ENCODE measurements at regions not wholly inside any gene's neighbourhood (a gene's known extent, or its start where the extent isn't known, plus 50 kb on each side); places are given as distances from the start of the nearest gene placed in this dataset.

- H3K27ac Mint-ChIP-seq: no peak overlapping the region
- ChIA-PET CTCF (no interaction called here), POLR2A (no interaction called here)
- H3K27me3 Mint-ChIP-seq: peaks cover 1% of the 10 kb centered on the region
- DNase-seq: no peak
- H3K4me3 Mint-ChIP-seq: no peak overlapping the region
- no peaks in the 10 kb centered on the region for H3K36me3 Mint-ChIP-seq (ENCODE audit: low read depth)
- H3K4me1 Mint-ChIP-seq: no peaks in the 10 kb centered on the region
- peaks cover 3% of the 10 kb centered on the region for H3K9me3 Mint-ChIP-seq
These were observed 98.7 kb upstream of the AGBL1 start for GRCh38 chr15:85980946-85981345.

- ChIA-PET CTCF (no interaction called here), POLR2A (no interaction called here)
- H3K36me3 Mint-ChIP-seq (ENCODE audit: low read depth): no peaks in the 10 kb centered on the region
- H3K4me1 Mint-ChIP-seq: no peaks in the 10 kb centered on the region
- no peaks in the 10 kb centered on the region for H3K27me3 Mint-ChIP-seq
- H3K9me3 Mint-ChIP-seq: no peaks in the 10 kb centered on the region
- no peak overlapping the region for H3K4me3 Mint-ChIP-seq
- DNase-seq: no peak
- no peak overlapping the region for H3K27ac Mint-ChIP-seq
These were observed 95.4 kb upstream of the AGBL1 start for GRCh38 chr15:85984241-85984640.

GRCh38 chr15:85986116-85986515 lies 93.6 kb upstream of the AGBL1 start:
- POLR2A ChIA-PET: no interaction called here
- no peaks in the 10 kb centered on the region for H3K9me3 Mint-ChIP-seq
- no peak overlapping the region for H3K4me3 Mint-ChIP-seq
- no peak for DNase-seq
- no peaks in the 10 kb centered on the region for H3K36me3 Mint-ChIP-seq (ENCODE audit: low read depth)
- H3K27ac Mint-ChIP-seq: no peak overlapping the region
- CTCF ChIA-PET: interaction anchor here (0.7 kb wide), 1 partner anchor 570 kb away, joined by 4 read pairs; no protein-coding TSS in a partner anchor
- H3K4me1 Mint-ChIP-seq: no peaks in the 10 kb centered on the region
- no peaks in the 10 kb centered on the region for H3K27me3 Mint-ChIP-seq

- Mint-ChIP-seq H3K9me3 (no peaks in the 10 kb centered on the region), H3K27me3 (no peaks in the 10 kb centered on the region), H3K4me1 (no peaks in the 10 kb centered on the region), H3K4me3 (no peak overlapping the region), H3K36me3 (ENCODE audit: low read depth) (no peaks in the 10 kb centered on the region), H3K27ac (no peak overlapping the region)
- POLR2A ChIA-PET: no interaction called here
- CTCF ChIA-PET: interaction anchor here (0.7 kb wide), 1 partner anchor 569 kb away, joined by 4 read pairs; no protein-coding TSS in a partner anchor
- DNase-seq: no peak
These were observed 92.9 kb upstream of the AGBL1 start for GRCh38 chr15:85986741-85987140.

- CTCF ChIA-PET: no interaction called here
- Mint-ChIP-seq H3K4me3 (no peak overlapping the region), H3K36me3 (ENCODE audit: low read depth) (no peaks in the 10 kb centered on the region), H3K9me3 (no peaks in the 10 kb centered on the region), H3K27ac (no peak overlapping the region), H3K4me1 (no peaks in the 10 kb centered on the region), H3K27me3 (no peaks in the 10 kb centered on the region)
- POLR2A ChIA-PET: interaction anchor here (1.6 kb wide), 1 partner anchor 19 kb away, joined by 4 read pairs; no protein-coding TSS in a partner anchor
- DNase-seq: no peak
These were observed 90.9 kb upstream of the AGBL1 start for GRCh38 chr15:85988741-85989140.

GRCh38 chr15:85992224-85992623 lies 87.4 kb upstream of the AGBL1 start:
- ChIA-PET CTCF (no interaction called here), POLR2A (no interaction called here)
- no peaks in the 10 kb centered on the region for H3K9me3 Mint-ChIP-seq
- H3K36me3 Mint-ChIP-seq (ENCODE audit: low read depth): no peaks in the 10 kb centered on the region
- no peaks in the 10 kb centered on the region for H3K4me1 Mint-ChIP-seq
- H3K27ac Mint-ChIP-seq: no peak overlapping the region
- no peak for DNase-seq
- H3K4me3 Mint-ChIP-seq: no peak overlapping the region
- no peaks in the 10 kb centered on the region for H3K27me3 Mint-ChIP-seq

- Mint-ChIP-seq H3K9me3 (no peaks in the 10 kb centered on the region), H3K4me3 (no peak overlapping the region), H3K36me3 (ENCODE audit: low read depth) (no peaks in the 10 kb centered on the region), H3K27me3 (no peaks in the 10 kb centered on the region), H3K4me1 (no peaks in the 10 kb centered on the region), H3K27ac (no peak overlapping the region)
- ChIA-PET CTCF (no interaction called here), POLR2A (no interaction called here)
- no peak for DNase-seq
These were observed 86.6 kb upstream of the AGBL1 start for GRCh38 chr15:85993116-85993515.

GRCh38 chr15:85997618-85998017 lies 82.1 kb upstream of the AGBL1 start:
- ChIA-PET POLR2A (no interaction called here), CTCF (no interaction called here)
- no peak overlapping the region for H3K4me3 Mint-ChIP-seq
- no peaks in the 10 kb centered on the region for H3K36me3 Mint-ChIP-seq (ENCODE audit: low read depth)
- no peaks in the 10 kb centered on the region for H3K4me1 Mint-ChIP-seq
- DNase-seq: no peak
- no peaks in the 10 kb centered on the region for H3K27me3 Mint-ChIP-seq
- no peak overlapping the region for H3K27ac Mint-ChIP-seq
- H3K9me3 Mint-ChIP-seq: no peaks in the 10 kb centered on the region

GRCh38 chr15:85999658-86000057 lies 80.0 kb upstream of the AGBL1 start:
- Mint-ChIP-seq H3K4me3 (no peak overlapping the region), H3K36me3 (ENCODE audit: low read depth) (no peaks in the 10 kb centered on the region), H3K27ac (no peak overlapping the region), H3K4me1 (no peaks in the 10 kb centered on the region), H3K9me3 (no peaks in the 10 kb centered on the region), H3K27me3 (no peaks in the 10 kb centered on the region)
- CTCF ChIA-PET: no interaction called here
- POLR2A ChIA-PET: no interaction called here
- no peak for DNase-seq

GRCh38 chr15:86001200-86001599 lies 78.5 kb upstream of the AGBL1 start:
- Mint-ChIP-seq H3K36me3 (ENCODE audit: low read depth) (no peaks in the 10 kb centered on the region), H3K27me3 (no peaks in the 10 kb centered on the region), H3K4me1 (no peaks in the 10 kb centered on the region), H3K4me3 (no peak overlapping the region), H3K9me3 (no peaks in the 10 kb centered on the region), H3K27ac (no peak overlapping the region)
- ChIA-PET CTCF (no interaction called here), POLR2A (no interaction called here)
- DNase-seq: no peak

GRCh38 chr15:86002444-86002843 lies 77.2 kb upstream of the AGBL1 start:
- H3K4me3 Mint-ChIP-seq: no peak overlapping the region
- no peaks in the 10 kb centered on the region for H3K4me1 Mint-ChIP-seq
- H3K9me3 Mint-ChIP-seq: no peaks in the 10 kb centered on the region

GRCh38 chr15:86004061-86004460 lies 75.6 kb upstream of the AGBL1 start:
- POLR2A ChIA-PET: no interaction called here
- H3K4me1 Mint-ChIP-seq: no peaks in the 10 kb centered on the region
- no peaks in the 10 kb centered on the region for H3K9me3 Mint-ChIP-seq
- no peaks in the 10 kb centered on the region for H3K36me3 Mint-ChIP-seq (ENCODE audit: low read depth)
- DNase-seq: no peak
- no peak overlapping the region for H3K27ac Mint-ChIP-seq
- no peak overlapping the region for H3K4me3 Mint-ChIP-seq
- H3K27me3 Mint-ChIP-seq: no peaks in the 10 kb centered on the region
- CTCF ChIA-PET: no interaction called here

More at GRCh38 chr15:86002444-86002843, 77.2 kb upstream of the AGBL1 start:
- ChIA-PET POLR2A (no interaction called here), CTCF (no interaction called here)
- DNase-seq: no peak
- no peaks in the 10 kb centered on the region for H3K27me3 Mint-ChIP-seq
- H3K27ac Mint-ChIP-seq: no peak overlapping the region
- no peaks in the 10 kb centered on the region for H3K36me3 Mint-ChIP-seq (ENCODE audit: low read depth)

GRCh38 chr15:86006546-86006945 lies 73.1 kb upstream of the AGBL1 start:
- H3K4me3 Mint-ChIP-seq: no peak overlapping the region
- H3K4me1 Mint-ChIP-seq: no peaks in the 10 kb centered on the region
- H3K36me3 Mint-ChIP-seq (ENCODE audit: low read depth): no peaks in the 10 kb centered on the region
- no peaks in the 10 kb centered on the region for H3K27me3 Mint-ChIP-seq
- CTCF ChIA-PET: no interaction called here
- POLR2A ChIA-PET: no interaction called here
- no peak overlapping the region for H3K27ac Mint-ChIP-seq
- H3K9me3 Mint-ChIP-seq: no peaks in the 10 kb centered on the region
- no peak for DNase-seq

- Mint-ChIP-seq H3K4me1 (no peaks in the 10 kb centered on the region), H3K27ac (no peak overlapping the region), H3K36me3 (ENCODE audit: low read depth) (no peaks in the 10 kb centered on the region), H3K9me3 (no peaks in the 10 kb centered on the region), H3K4me3 (no peak overlapping the region), H3K27me3 (no peaks in the 10 kb centered on the region)
- CTCF ChIA-PET: no interaction called here
- DNase-seq: no peak
- POLR2A ChIA-PET: no interaction called here
These were observed 69.9 kb upstream of the AGBL1 start for GRCh38 chr15:86009727-86010126.

GRCh38 chr15:86010398-86010797 lies 69.3 kb upstream of the AGBL1 start:
- ChIA-PET CTCF (no interaction called here), POLR2A (interaction anchor here (0.6 kb wide), 1 partner anchor 1042 kb away, joined by 3 read pairs; no protein-coding TSS in a partner anchor)
- Mint-ChIP-seq H3K27me3 (no peaks in the 10 kb centered on the region), H3K27ac (no peak overlapping the region), H3K4me1 (no peaks in the 10 kb centered on the region), H3K9me3 (no peaks in the 10 kb centered on the region), H3K4me3 (no peak overlapping the region), H3K36me3 (ENCODE audit: low read depth) (no peaks in the 10 kb centered on the region)
- DNase-seq: no peak

Measured in activated CD4-positive, alpha-beta memory T cell treated with anti-CD3 and anti-CD28 coated beads, Interleukin-2, amount 10 ng/mL, durations not matched to agents 7 days and 5 days (primary cell).